Endothelial cell of umbilical vein (primary cell): ENCODE measurements at regions not wholly inside any gene's neighbourhood (a gene's known extent, or its start where the extent isn't known, plus 50 kb on each side); places are given as distances from the start of the nearest gene placed in this dataset.

Experiments used
- BruUV-seq: library from RNA; stranded (reverse); fragments of 400-500 nt; replicated peaks from 2 replicates; lab custom pipeline; 2021; lab: Mats Ljungman, UMichigan
- CTCF ChIA-PET: fragments of 300-600, 350-600 bp; sonication (Branson Sonifier 250); formaldehyde crosslinking; loops from one replicate; lab custom pipeline; 2021; ENCODE audit warnings: antibody characterized with exemption, inconsistent platforms; lab: Charles Lee
- POLR2A ChIA-PET: fragments of 300-600, 350-600 bp; sonication (Branson Sonifier 250); formaldehyde crosslinking; loops from one replicate; lab custom pipeline; 2021; ENCODE audit warnings: antibody characterized with exemption, inconsistent platforms; lab: Charles Lee
- DNase-seq: peaks from one replicate; pipeline ENCODE4 v3.0.0-alpha.2; 2011; ENCODE audit warnings: low read depth, low spot score
- FAIRE-seq: peaks from 2 replicates; lab custom pipeline; 2011; peaks lifted over from hg19 to GRCh38; lab: Jason Lieb, UNC
- H2AFZ ChIP-seq: 2 replicates; pipeline ENCODE4 v1.6.0; 2012; ENCODE audit warnings: low read depth, low read length, control low read depth, inconsistent platforms
- H3K27ac ChIP-seq: 2 replicates; pipeline ENCODE4 v1.5.1; 2011; ENCODE audit warnings: low read depth, mild to moderate bottlenecking, control low read depth, low read length, moderate library complexity; ENCODE audit not compliant: insufficient read depth
- H3K27me3 ChIP-seq, 2 experiments: 2 replicates each; pipeline versions ENCODE4 v1.6.0 to v1.6.1; 2011; ENCODE audit warnings: low read length in 2 of 2, mixed read lengths in 1 of 2; ENCODE audit not compliant: control insufficient read depth in 2 of 2, insufficient read depth in 2 of 2
- H3K36me3 ChIP-seq, 2 experiments: 2 replicates in 1 of 2; 3 replicates in 1 of 2; pipeline ENCODE4 v1.5.1; 2011; ENCODE audit warnings: low read length in 2 of 2, mild to moderate bottlenecking in 1 of 2, moderate library complexity in 1 of 2; ENCODE audit not compliant: control insufficient read depth in 2 of 2, insufficient read depth in 2 of 2; ENCODE audit errors: extremely low read depth in 1 of 2
- H3K4me1 ChIP-seq: 3 replicates; pipeline ENCODE4 v1.5.1; 2011; ENCODE audit warnings: mild to moderate bottlenecking, low read length; ENCODE audit not compliant: control insufficient read depth, insufficient read depth; ENCODE audit errors: extremely low read depth
- H3K4me2 ChIP-seq: 2 replicates; pipeline ENCODE4 v1.6.1; 2011; ENCODE audit warnings: low read length, control low read depth, mixed read lengths; ENCODE audit not compliant: insufficient read depth
- H3K4me3 ChIP-seq, 3 experiments: fragments of 200-600 bp in 1 of 3; sonication (generic), shearing (Covaris generic) in 1 of 3; replicated peaks in 1 of 3; 2 replicates each; pipeline ENCODE4 v1.5.1; 2011 to 2016; ENCODE audit warnings: control low read depth in 3 of 3, low read length in 3 of 3, mild to moderate bottlenecking in 2 of 3, inconsistent platforms in 1 of 3, low read depth in 1 of 3, moderate library complexity in 1 of 3; ENCODE audit not compliant: insufficient read depth in 1 of 3
- H3K79me2 ChIP-seq: 2 replicates; pipeline ENCODE4 v1.6.0; 2012; ENCODE audit warnings: low read length, inconsistent platforms; ENCODE audit not compliant: control insufficient read depth, insufficient read depth
- H3K9ac ChIP-seq: replicated peaks from 2 replicates; pipeline ENCODE3; 2011; ENCODE audit warnings: low read length, control low read depth; ENCODE audit not compliant: insufficient read depth; ENCODE audit errors: extremely low read depth
- H3K9me1 ChIP-seq: replicated peaks from 3 replicates; pipeline ENCODE4 v1.6.0; 2011; ENCODE audit warnings: mild to moderate bottlenecking, low read length; ENCODE audit not compliant: control insufficient read depth, insufficient read depth; ENCODE audit errors: extremely low read depth
- H3K9me3 ChIP-seq: replicated peaks from 2 replicates; pipeline ENCODE4 v1.5.1; 2012; ENCODE audit warnings: low read length, inconsistent platforms; ENCODE audit not compliant: control insufficient read depth, insufficient read depth
- H4K20me1 ChIP-seq: replicated peaks from 2 replicates; pipeline ENCODE3; 2011; ENCODE audit warnings: mild to moderate bottlenecking, low read length; ENCODE audit not compliant: control insufficient read depth, insufficient read depth; ENCODE audit errors: extremely low read depth
- EZH2 ChIP-seq: IDR thresholded peaks from 2 replicates; pipeline ENCODE4 v1.6.1; 2012; ENCODE audit warnings: borderline replicate concordance, low read depth, mild to moderate bottlenecking, moderate library complexity, low read length, inconsistent platforms; ENCODE audit not compliant: severe bottlenecking
- FOS ChIP-seq: IDR thresholded peaks from 2 replicates; pipeline ENCODE4 v1.6.1; 2011; ENCODE audit warnings: mild to moderate bottlenecking, low read length, moderate library complexity, borderline replicate concordance; ENCODE audit not compliant: insufficient read depth
- GATA2 ChIP-seq: IDR thresholded peaks from 2 replicates; pipeline ENCODE4 v1.7.0; 2011; ENCODE audit warnings: low read depth, mild to moderate bottlenecking, moderate library complexity, mixed read lengths, low read length; ENCODE audit not compliant: insufficient read length, insufficient read depth
- JUN ChIP-seq: IDR thresholded peaks from 2 replicates; pipeline ENCODE4 v1.6.1; 2011; ENCODE audit warnings: borderline replicate concordance, low read depth; ENCODE audit not compliant: insufficient read length, insufficient read depth
- MYC ChIP-seq: IDR thresholded peaks from one replicate; pipeline ENCODE4 v1.6.1; 2011; ENCODE audit warnings: mild to moderate bottlenecking, low read depth, low read length
- POLR2A ChIP-seq: IDR thresholded peaks from 2 replicates; pipeline ENCODE4 v1.6.1; 2012; ENCODE audit warnings: low read depth, mild to moderate bottlenecking, control low read depth, low read length
- POLR2AphosphoS5 ChIP-seq: IDR thresholded peaks from 2 replicates; pipeline ENCODE4 v1.6.1; 2012; ENCODE audit warnings: low read depth, mild to moderate bottlenecking, control low read depth, low read length, moderate library complexity; ENCODE audit not compliant: insufficient read depth
- dilution Hi-C: fragments of 300-500 bp; cut with MboI; formaldehyde crosslinking; loops from one replicate; pipeline ENCODE4 v1.15.0; 2019; ENCODE audit warnings: low sequenced_read_pairs; ENCODE audit not compliant: extremely low pct_ligation_motif_present
- intact Hi-C: fragments of 100-400 bp; cut with micrococcal nuclease; formaldehyde crosslinking; loops from one replicate; pipeline ENCODE4 v1.10.0; 2022
- TF ChIP-seq, protein P1 (sequence below), 2 donors: IDR thresholded peaks; 1 replicate in 1 of 2; 2 replicates in 1 of 2; pipeline ENCODE4 v1.5.1; 2011; ENCODE audit warnings: low read length in 2 of 2, mild to moderate bottlenecking in 2 of 2, moderate library complexity in 2 of 2, control low read depth in 1 of 2, inconsistent platforms in 1 of 2, low read depth in 1 of 2; ENCODE audit not compliant: insufficient read depth in 1 of 2; ENCODE audit errors: extremely low read depth in 1 of 2
- TF ChIP-seq, protein P2 (sequence below): IDR thresholded peaks from 2 replicates; pipeline ENCODE4 v1.6.1; 2011; ENCODE audit not compliant: insufficient read depth, insufficient read length

DNA sequence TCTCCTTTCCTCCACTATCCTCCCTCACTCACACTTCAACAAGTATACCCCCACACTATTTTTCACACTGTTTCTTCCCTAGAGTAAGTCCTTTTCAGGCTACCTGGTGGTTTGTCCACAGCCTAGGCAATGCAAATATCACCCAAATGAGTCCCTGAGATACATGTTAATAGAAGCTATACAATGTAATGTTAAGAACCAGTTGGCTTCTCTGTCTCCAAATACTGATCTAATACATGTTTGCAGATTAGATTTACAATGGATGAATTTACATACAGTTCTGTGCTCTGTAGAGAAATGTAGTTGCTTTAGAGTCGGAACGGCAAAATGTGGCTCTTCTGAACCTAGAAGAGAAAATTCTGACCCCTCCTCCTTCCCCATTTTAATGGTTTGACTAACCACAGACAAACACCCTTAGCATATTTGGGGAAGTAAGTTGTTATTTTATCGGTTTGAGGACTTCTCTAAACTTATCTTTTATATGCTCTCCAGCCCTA lies 63.6 kb upstream of the MBNL1 start:
- POLR2A ChIA-PET: no interaction called here
- no peak for FAIRE-seq

More for the DNA sequence above, 63.6 kb upstream of the MBNL1 start:
- CTCF ChIA-PET: interaction anchor here (0.6 to 0.7 kb wide), 2 partner anchors 8 to 16 kb away, joined by 3 read pairs; no protein-coding TSS in a partner anchor
- Histone ChIP-seq H3K36me3 (no peaks in the 10 kb centered on the region), H4K20me1 (no peaks in the 10 kb centered on the region), H3K4me1 (peaks cover 17% of the 10 kb centered on the region), H3K4me2 (no peak overlapping the region), H3K4me3 (no peak overlapping the region), H3K9ac (no peak overlapping the region), H3K27me3 (no peaks in the 10 kb centered on the region), H3K9me3 (no peaks in the 10 kb centered on the region), H2AFZ (no peak overlapping the region), H3K79me2 (no peaks in the 10 kb centered on the region), H3K27ac (no peak overlapping the region), H3K9me1 (no peaks in the 10 kb centered on the region)
- intact Hi-C loops (no loop called here), dilution Hi-C loops (no loop called here)
- no peak for DNase-seq
- TF ChIP-seq, protein P1, sequence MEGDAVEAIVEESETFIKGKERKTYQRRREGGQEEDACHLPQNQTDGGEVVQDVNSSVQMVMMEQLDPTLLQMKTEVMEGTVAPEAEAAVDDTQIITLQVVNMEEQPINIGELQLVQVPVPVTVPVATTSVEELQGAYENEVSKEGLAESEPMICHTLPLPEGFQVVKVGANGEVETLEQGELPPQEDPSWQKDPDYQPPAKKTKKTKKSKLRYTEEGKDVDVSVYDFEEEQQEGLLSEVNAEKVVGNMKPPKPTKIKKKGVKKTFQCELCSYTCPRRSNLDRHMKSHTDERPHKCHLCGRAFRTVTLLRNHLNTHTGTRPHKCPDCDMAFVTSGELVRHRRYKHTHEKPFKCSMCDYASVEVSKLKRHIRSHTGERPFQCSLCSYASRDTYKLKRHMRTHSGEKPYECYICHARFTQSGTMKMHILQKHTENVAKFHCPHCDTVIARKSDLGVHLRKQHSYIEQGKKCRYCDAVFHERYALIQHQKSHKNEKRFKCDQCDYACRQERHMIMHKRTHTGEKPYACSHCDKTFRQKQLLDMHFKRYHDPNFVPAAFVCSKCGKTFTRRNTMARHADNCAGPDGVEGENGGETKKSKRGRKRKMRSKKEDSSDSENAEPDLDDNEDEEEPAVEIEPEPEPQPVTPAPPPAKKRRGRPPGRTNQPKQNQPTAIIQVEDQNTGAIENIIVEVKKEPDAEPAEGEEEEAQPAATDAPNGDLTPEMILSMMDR (IDR thresholded peaks at IDR 0.05; ENCODE audit: extremely low read depth in 1 of 2, insufficient read depth in 1 of 2, low read depth in 1 of 2, low read length in 2 of 2): no peak
- TF ChIP-seq EZH2 (no peak), POLR2AphosphoS5 (no peak), POLR2A (no peak), GATA2 (no peak), MYC (no peak), JUN (no peak), FOS (no peak)
- TF ChIP-seq, protein P2, sequence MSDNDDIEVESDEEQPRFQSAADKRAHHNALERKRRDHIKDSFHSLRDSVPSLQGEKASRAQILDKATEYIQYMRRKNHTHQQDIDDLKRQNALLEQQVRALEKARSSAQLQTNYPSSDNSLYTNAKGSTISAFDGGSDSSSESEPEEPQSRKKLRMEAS: no peak
- no TSS peak for BruUV-seq
